HL-60 (cell line): ENCODE measurements at regions not wholly inside any gene's neighbourhood (a gene's known extent, or its start where the extent isn't known, plus 50 kb on each side); places are given as distances from the start of the nearest gene placed in this dataset.

Experiments used
- CTCF ChIP-seq: IDR thresholded peaks from one replicate; pipeline ENCODE4 v1.5.1; 2011; ENCODE audit warnings: low read length, control low read depth, inconsistent platforms; ENCODE audit not compliant: insufficient read depth
- GABPA ChIP-seq: IDR thresholded peaks from 2 replicates; pipeline ENCODE4 v1.6.1; 2012; ENCODE audit warnings: low read depth
- POLR2AphosphoS5 ChIP-seq: IDR thresholded peaks from 2 replicates; pipeline ENCODE4 v1.6.1; 2012; ENCODE audit warnings: low read depth
- REST ChIP-seq: IDR thresholded peaks from 2 replicates; pipeline ENCODE4 v1.6.1; 2012; ENCODE audit warnings: low read depth; ENCODE audit not compliant: insufficient replicate concordance
- SPI1 ChIP-seq: IDR thresholded peaks from 2 replicates; pipeline ENCODE4 v1.6.1; 2012; ENCODE audit warnings: low read depth, mild to moderate bottlenecking, borderline replicate concordance

- no peak for TF ChIP-seq CTCF
- no peak for TF ChIP-seq SPI1
- TF ChIP-seq POLR2AphosphoS5, result no peak
- no peak for TF ChIP-seq REST
- TF ChIP-seq GABPA, result no peak
Measured at GRCh38 chr9:88809355-88810161, 181.7 kb upstream of the S1PR3 start.
